H9 (cell line): ENCODE measurements at regions not wholly inside any gene's neighbourhood (a gene's known extent, or its start where the extent isn't known, plus 50 kb on each side); places are given as distances from the start of the nearest gene placed in this dataset.

Experiments used
- DNase-seq: peaks from one replicate; pipeline ENCODE4 v3.0.0-alpha.2; 2017
- H2AFZ ChIP-seq: one replicate; pipeline ENCODE4 v1.6.1; 2013; ENCODE audit warnings: mild to moderate bottlenecking, low read length, control low read depth, moderate library complexity
- H2AK5ac ChIP-seq: 2 replicates; pipeline ENCODE4 v1.6.1; 2013; ENCODE audit warnings: low read length, control low read depth, mixed read lengths; ENCODE audit not compliant: insufficient read length
- H2BK120ac ChIP-seq: one replicate; pipeline ENCODE4 v1.6.1; 2013; ENCODE audit warnings: low read depth, mild to moderate bottlenecking, low read length, control low read depth, inconsistent platforms; ENCODE audit not compliant: poor library complexity, severe bottlenecking
- H2BK12ac ChIP-seq: 2 replicates; pipeline ENCODE4 v1.6.1; 2013; ENCODE audit warnings: low read length, control low read depth, mixed read lengths, low read depth; ENCODE audit not compliant: insufficient read length
- H2BK15ac ChIP-seq: 2 replicates; pipeline ENCODE4 v1.6.1; 2013; ENCODE audit warnings: low read depth, low read length, control low read depth
- H2BK20ac ChIP-seq: one replicate; pipeline ENCODE4 v1.6.1; 2013; ENCODE audit warnings: low read depth, mild to moderate bottlenecking, low read length, control low read depth, inconsistent platforms; ENCODE audit not compliant: poor library complexity, severe bottlenecking
- H2BK5ac ChIP-seq: 2 replicates; pipeline ENCODE4 v1.6.1; 2013; ENCODE audit warnings: low read length, control low read depth, mixed read lengths; ENCODE audit not compliant: insufficient read length
- H3K14ac ChIP-seq: 2 replicates; pipeline ENCODE4 v1.6.1; 2013; ENCODE audit warnings: low read length, control low read depth; ENCODE audit not compliant: insufficient read depth
- H3K18ac ChIP-seq: 2 replicates; pipeline ENCODE4 v1.6.1; 2013; ENCODE audit warnings: low read depth, mild to moderate bottlenecking, mixed read lengths, low read length, control low read depth; ENCODE audit not compliant: insufficient read length
- H3K23ac ChIP-seq: 2 replicates; pipeline ENCODE4 v1.6.1; 2013; ENCODE audit warnings: low read length, control low read depth, mixed read lengths, low read depth; ENCODE audit not compliant: insufficient read length
- H3K23me2 ChIP-seq: 2 replicates; pipeline ENCODE4 v1.6.1; 2013; ENCODE audit warnings: low read depth, mild to moderate bottlenecking, mixed read lengths, low read length, control low read depth; ENCODE audit not compliant: insufficient read length, poor library complexity, severe bottlenecking
- H3K27ac ChIP-seq: 2 replicates; pipeline ENCODE4 v1.5.1; 2013; ENCODE audit warnings: low read length, control low read depth, mixed read lengths, low read depth; ENCODE audit not compliant: insufficient read length
- H3K27me3 ChIP-seq: 2 replicates; pipeline ENCODE4 v1.6.1; 2013; ENCODE audit warnings: low read length, control low read depth, inconsistent platforms; ENCODE audit not compliant: insufficient read depth
- H3K4ac ChIP-seq: 2 replicates; pipeline ENCODE4 v1.6.1; 2013; ENCODE audit warnings: low read depth, mild to moderate bottlenecking, control low read depth, inconsistent platforms, low read length, moderate library complexity
- H3K4me1 ChIP-seq: 2 replicates; pipeline ENCODE4 v1.6.1; 2013; ENCODE audit warnings: low read length, control low read depth, inconsistent platforms; ENCODE audit not compliant: insufficient read depth
- H3K4me2 ChIP-seq: 2 replicates; pipeline ENCODE4 v1.6.1; 2013; ENCODE audit warnings: low read length, control low read depth, mixed read lengths; ENCODE audit not compliant: insufficient read length, insufficient read depth
- H3K56ac ChIP-seq: 2 replicates; pipeline ENCODE4 v1.6.1; 2013; ENCODE audit warnings: low read depth, mild to moderate bottlenecking, mixed read lengths, low read length, control low read depth; ENCODE audit not compliant: insufficient read length
- H3K79me1 ChIP-seq: 2 replicates; pipeline ENCODE4 v1.6.1; 2013; ENCODE audit warnings: low read depth, mild to moderate bottlenecking, moderate library complexity, low read length, control low read depth, inconsistent platforms; ENCODE audit not compliant: insufficient read depth, poor library complexity, severe bottlenecking
- H3K79me2 ChIP-seq: 2 replicates; pipeline ENCODE4 v1.6.1; 2013; ENCODE audit warnings: low read length, control low read depth, inconsistent platforms; ENCODE audit not compliant: insufficient read depth
- H3K9ac ChIP-seq: 2 replicates; pipeline ENCODE4 v1.6.1; 2013; ENCODE audit warnings: low read length, control low read depth, mixed read lengths; ENCODE audit not compliant: insufficient read length; ENCODE audit errors: extremely low read depth
- H3K9me3 ChIP-seq: one replicate; pipeline ENCODE4 v1.6.1; 2013; ENCODE audit warnings: low read depth, low read length, inconsistent platforms; ENCODE audit not compliant: control insufficient read depth
- H3T11ph ChIP-seq: one replicate; pipeline ENCODE4 v1.6.1; 2013; ENCODE audit warnings: mild to moderate bottlenecking, low read length, control low read depth, inconsistent platforms
- H4K20me1 ChIP-seq: one replicate; pipeline ENCODE4 v1.6.1; 2013; ENCODE audit not compliant: control insufficient read depth, insufficient read length, insufficient read depth
- H4K5ac ChIP-seq: 2 replicates; pipeline ENCODE4 v1.6.1; 2013; ENCODE audit warnings: low read depth, mild to moderate bottlenecking, mixed read lengths, low read length, control low read depth; ENCODE audit not compliant: insufficient read length
- H4K8ac ChIP-seq: replicated peaks from 2 replicates; pipeline ENCODE4 v1.6.1; 2013; ENCODE audit warnings: low read length, control low read depth, mixed read lengths, low read depth; ENCODE audit not compliant: insufficient read length
- H4K91ac ChIP-seq: 2 replicates; pipeline ENCODE4 v1.6.1; 2013; ENCODE audit warnings: low read depth, mild to moderate bottlenecking, moderate library complexity, mixed read lengths, low read length, control low read depth; ENCODE audit not compliant: insufficient read length
- H3K27ac Mint-ChIP-seq, 3 experiments: 2 replicates in 2 of 3; 3 replicates in 1 of 3; pipeline ENCODE4 v1.8.0; 2020 to 2021; ENCODE audit warnings: mixed read lengths in 3 of 3, mild to moderate bottlenecking in 1 of 3, moderate library complexity in 1 of 3
- H3K27me3 Mint-ChIP-seq: 2 replicates; pipeline ENCODE4 v1.8.0; 2021; ENCODE audit warnings: low read depth, mild to moderate bottlenecking, moderate library complexity, mixed read lengths
- H3K36me3 Mint-ChIP-seq, 3 experiments: 2 replicates in 2 of 3; 3 replicates in 1 of 3; pipeline ENCODE4 v1.8.0; 2020 to 2021; ENCODE audit warnings: low read depth in 3 of 3, mixed read lengths in 3 of 3; ENCODE audit not compliant: insufficient read depth in 1 of 3
- H3K4me1 Mint-ChIP-seq, 2 experiments: 2 replicates each; pipeline ENCODE4 v1.8.0; 2020; ENCODE audit warnings: mixed read lengths in 2 of 2
- H3K4me3 Mint-ChIP-seq, 2 experiments: 2 replicates in 1 of 2; 3 replicates in 1 of 2; pipeline ENCODE4 v1.8.0; 2020 to 2021; ENCODE audit warnings: mild to moderate bottlenecking in 2 of 2, mixed read lengths in 2 of 2, moderate library complexity in 1 of 2
- H3K9me3 Mint-ChIP-seq, 2 experiments: 2 replicates in 1 of 2; 3 replicates in 1 of 2; pipeline ENCODE4 v1.8.0; 2020; ENCODE audit warnings: mild to moderate bottlenecking in 2 of 2, mixed read lengths in 2 of 2, moderate library complexity in 1 of 2
- WGBS: extraction: QIAGEN DNeasy Blood & Tissue Kit; methylation state at CpG from one replicate; pipeline ENCODE4 v1.1.7; 2013; ENCODE audit warnings: missing lambda C conversion rate, low lambda C conversion rate, mixed read lengths; ENCODE audit not compliant: insufficient read length; ENCODE audit errors: extremely low coverage; 5-methylcytosine and 5-hydroxymethylcytosine counted together
- TF ChIP-seq, protein P1 (sequence below): fragments of 200-600 bp; sonication (generic); conservative IDR thresholded peaks from 3 replicates; pipeline ENCODE4 v1.8.0; 2021; ENCODE audit warnings: antibody characterized with exemption, mild to moderate bottlenecking

DNA sequence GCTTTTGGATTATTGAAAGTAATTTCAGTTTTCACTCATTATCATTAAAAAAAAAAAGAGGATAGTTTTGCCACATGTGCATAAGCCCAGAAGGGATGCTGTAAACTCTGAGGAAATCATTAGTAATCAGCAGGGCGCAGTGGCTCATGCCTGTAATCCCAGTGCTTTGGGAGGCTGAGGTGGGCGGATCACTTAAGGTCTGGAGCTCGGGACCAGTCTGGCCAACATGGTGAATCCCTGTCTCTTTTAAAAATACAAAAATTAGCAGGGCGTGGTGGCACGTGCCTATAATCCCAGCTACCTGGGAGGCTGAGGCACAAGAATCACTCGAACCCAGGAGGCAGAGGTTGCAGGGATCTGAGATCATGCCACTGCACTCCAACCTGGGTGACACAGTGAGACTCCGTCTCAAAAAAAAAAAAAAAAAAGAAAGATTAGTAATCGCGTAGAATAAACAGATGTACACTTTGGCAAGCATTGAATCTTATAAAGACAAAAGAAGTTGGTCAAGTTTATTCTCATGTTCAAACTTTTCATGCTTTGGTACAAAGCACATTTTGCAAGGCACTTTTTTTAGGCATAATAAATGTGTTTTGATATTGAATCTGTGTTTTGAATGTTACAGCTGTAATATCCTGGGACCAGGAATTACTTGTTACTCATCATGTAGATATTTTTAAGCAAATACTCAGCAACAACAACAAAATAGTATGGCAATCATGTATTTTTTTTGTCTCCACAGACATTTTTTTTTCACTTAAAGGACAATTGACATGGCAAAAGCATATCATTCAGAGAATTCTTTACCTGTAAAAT, 93.2 kb upstream of the AGTR1 start:
- no peak overlapping the region for H2BK12ac ChIP-seq
- H3K27me3 ChIP-seq, result no peaks in the 10 kb centered on the region
- H2BK20ac ChIP-seq, result no peak overlapping the region
- Mint-ChIP-seq H3K27me3 (no peaks in the 10 kb centered on the region), H3K4me3 (no peak overlapping the region), H3K4me1 (no peaks in the 10 kb centered on the region), H3K9me3 (no peaks in the 10 kb centered on the region), H3K27ac (no peak overlapping the region), H3K36me3 (no peaks in the 10 kb centered on the region)
- H2BK5ac ChIP-seq, result no peak overlapping the region
- no peak overlapping the region for H4K5ac ChIP-seq
- H2BK15ac ChIP-seq, result no peak overlapping the region
- no peak overlapping the region for H3K18ac ChIP-seq
- H3K9me3 ChIP-seq, result no peaks in the 10 kb centered on the region
- no peak overlapping the region for H3K23ac ChIP-seq
- H3K56ac ChIP-seq, result no peak overlapping the region
- no peak for DNase-seq
- no peak overlapping the region for H4K91ac ChIP-seq
- H3K23me2 ChIP-seq, result no peaks in the 10 kb centered on the region
- H3T11ph ChIP-seq, result no peak overlapping the region
- no peaks in the 10 kb centered on the region for H3K79me1 ChIP-seq
- no peak overlapping the region for H3K27ac ChIP-seq
- no peak overlapping the region for H3K4me2 ChIP-seq
- no peaks in the 10 kb centered on the region for H3K79me2 ChIP-seq
- no peaks in the 10 kb centered on the region for H3K4me1 ChIP-seq
- no peak overlapping the region for H3K4ac ChIP-seq
- TF ChIP-seq, protein P1, sequence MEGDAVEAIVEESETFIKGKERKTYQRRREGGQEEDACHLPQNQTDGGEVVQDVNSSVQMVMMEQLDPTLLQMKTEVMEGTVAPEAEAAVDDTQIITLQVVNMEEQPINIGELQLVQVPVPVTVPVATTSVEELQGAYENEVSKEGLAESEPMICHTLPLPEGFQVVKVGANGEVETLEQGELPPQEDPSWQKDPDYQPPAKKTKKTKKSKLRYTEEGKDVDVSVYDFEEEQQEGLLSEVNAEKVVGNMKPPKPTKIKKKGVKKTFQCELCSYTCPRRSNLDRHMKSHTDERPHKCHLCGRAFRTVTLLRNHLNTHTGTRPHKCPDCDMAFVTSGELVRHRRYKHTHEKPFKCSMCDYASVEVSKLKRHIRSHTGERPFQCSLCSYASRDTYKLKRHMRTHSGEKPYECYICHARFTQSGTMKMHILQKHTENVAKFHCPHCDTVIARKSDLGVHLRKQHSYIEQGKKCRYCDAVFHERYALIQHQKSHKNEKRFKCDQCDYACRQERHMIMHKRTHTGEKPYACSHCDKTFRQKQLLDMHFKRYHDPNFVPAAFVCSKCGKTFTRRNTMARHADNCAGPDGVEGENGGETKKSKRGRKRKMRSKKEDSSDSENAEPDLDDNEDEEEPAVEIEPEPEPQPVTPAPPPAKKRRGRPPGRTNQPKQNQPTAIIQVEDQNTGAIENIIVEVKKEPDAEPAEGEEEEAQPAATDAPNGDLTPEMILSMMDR, result no peak
- no peak overlapping the region for H2BK120ac ChIP-seq
- no peak overlapping the region for H3K14ac ChIP-seq
- H4K8ac ChIP-seq, result no peak overlapping the region
- H2AFZ ChIP-seq, result no peak overlapping the region
- H4K20me1 ChIP-seq, result no peaks in the 10 kb centered on the region
- H2AK5ac ChIP-seq, result no peak overlapping the region
- H3K9ac ChIP-seq, result no peak overlapping the region
- WGBS, result no CpG with 5 or more reads among the region's 9 CpGs
